ENCODE measurements at regions not wholly inside any gene's neighbourhood (a gene's known extent, or its start where the extent isn't known, plus 50 kb on each side); places are given as distances from the start of the nearest gene placed in this dataset.

DNA sequence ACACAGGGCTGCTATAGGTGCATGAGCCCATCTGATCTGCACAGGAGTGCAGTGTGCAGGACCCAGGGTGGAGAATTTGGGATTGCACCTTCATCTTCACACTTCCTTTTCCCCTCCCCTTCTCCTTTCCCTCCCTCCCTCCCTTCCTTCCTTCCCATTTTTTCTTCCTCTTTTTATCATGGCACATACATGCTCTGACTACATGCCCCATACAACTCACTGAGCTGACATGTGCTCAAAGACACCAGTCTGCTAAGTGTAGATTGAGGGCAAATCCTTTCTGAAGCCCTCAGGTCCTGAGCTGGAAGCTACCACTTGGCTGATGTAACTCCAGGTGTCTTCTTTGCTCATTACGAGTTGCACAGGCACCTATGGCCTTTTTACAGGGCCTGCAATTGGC is 365.3 kb upstream of the ZNF32 start:
- TF ChIP-seq SP4 (IDR thresholded peaks at IDR 0.05; ENCODE audit: low read length) (no peak), KDM1A (IDR thresholded peaks at IDR 0.05; ENCODE audit: borderline replicate concordance, low read length) (no peak), TAF1 (IDR thresholded peaks at IDR 0.05; ENCODE audit: low read depth, low read length) (no peak)
- TF ChIP-seq, protein P1, sequence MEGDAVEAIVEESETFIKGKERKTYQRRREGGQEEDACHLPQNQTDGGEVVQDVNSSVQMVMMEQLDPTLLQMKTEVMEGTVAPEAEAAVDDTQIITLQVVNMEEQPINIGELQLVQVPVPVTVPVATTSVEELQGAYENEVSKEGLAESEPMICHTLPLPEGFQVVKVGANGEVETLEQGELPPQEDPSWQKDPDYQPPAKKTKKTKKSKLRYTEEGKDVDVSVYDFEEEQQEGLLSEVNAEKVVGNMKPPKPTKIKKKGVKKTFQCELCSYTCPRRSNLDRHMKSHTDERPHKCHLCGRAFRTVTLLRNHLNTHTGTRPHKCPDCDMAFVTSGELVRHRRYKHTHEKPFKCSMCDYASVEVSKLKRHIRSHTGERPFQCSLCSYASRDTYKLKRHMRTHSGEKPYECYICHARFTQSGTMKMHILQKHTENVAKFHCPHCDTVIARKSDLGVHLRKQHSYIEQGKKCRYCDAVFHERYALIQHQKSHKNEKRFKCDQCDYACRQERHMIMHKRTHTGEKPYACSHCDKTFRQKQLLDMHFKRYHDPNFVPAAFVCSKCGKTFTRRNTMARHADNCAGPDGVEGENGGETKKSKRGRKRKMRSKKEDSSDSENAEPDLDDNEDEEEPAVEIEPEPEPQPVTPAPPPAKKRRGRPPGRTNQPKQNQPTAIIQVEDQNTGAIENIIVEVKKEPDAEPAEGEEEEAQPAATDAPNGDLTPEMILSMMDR (IDR thresholded peaks at IDR 0.05; ENCODE audit: control extremely low read depth in 1 of 3, insufficient read depth in 1 of 3, low read depth in 1 of 3, low read length in 3 of 3), result no peak

All from H1 (cell line).